ENCODE measurements at regions not wholly inside any gene's neighbourhood (a gene's known extent, or its start where the extent isn't known, plus 50 kb on each side); places are given as distances from the start of the nearest gene placed in this dataset.

DNA sequence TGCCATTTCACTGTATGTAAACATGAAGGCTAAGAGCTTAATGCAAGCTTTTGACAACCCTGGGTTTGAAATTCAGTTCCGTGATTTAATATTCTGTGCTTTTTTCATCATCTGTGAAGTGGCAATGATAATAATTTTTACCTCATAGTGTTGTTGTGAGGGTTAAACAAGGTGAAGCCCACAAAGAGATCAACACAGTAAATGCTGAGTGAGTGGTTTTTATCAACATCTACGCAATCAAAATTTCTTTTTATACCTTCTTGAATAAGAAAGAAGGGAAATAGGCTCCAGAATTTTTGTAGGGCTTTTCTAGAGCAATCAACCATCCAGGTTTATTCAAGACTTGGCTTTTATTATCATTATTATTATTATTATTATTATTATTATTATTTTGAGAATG is 490.8 kb downstream of the SOX5 start:
- TF ChIP-seq, protein P1, sequence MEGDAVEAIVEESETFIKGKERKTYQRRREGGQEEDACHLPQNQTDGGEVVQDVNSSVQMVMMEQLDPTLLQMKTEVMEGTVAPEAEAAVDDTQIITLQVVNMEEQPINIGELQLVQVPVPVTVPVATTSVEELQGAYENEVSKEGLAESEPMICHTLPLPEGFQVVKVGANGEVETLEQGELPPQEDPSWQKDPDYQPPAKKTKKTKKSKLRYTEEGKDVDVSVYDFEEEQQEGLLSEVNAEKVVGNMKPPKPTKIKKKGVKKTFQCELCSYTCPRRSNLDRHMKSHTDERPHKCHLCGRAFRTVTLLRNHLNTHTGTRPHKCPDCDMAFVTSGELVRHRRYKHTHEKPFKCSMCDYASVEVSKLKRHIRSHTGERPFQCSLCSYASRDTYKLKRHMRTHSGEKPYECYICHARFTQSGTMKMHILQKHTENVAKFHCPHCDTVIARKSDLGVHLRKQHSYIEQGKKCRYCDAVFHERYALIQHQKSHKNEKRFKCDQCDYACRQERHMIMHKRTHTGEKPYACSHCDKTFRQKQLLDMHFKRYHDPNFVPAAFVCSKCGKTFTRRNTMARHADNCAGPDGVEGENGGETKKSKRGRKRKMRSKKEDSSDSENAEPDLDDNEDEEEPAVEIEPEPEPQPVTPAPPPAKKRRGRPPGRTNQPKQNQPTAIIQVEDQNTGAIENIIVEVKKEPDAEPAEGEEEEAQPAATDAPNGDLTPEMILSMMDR (optimal IDR thresholded peaks at IDR 0.05 in 1 of 3, IDR thresholded peaks at IDR 0.05 in 1 of 3, conservative IDR thresholded peaks at IDR 0.05 in 1 of 3; ENCODE audit: extremely low read depth in 1 of 3, insufficient read depth in 2 of 3, low read length in 3 of 3): no peak
- no peak for TF ChIP-seq EZH2 (IDR thresholded peaks at IDR 0.05; ENCODE audit: low read length)

Measured in keratinocyte (primary cell).